Right cardiac atrium (tissue), 5 donors: ENCODE measurements at regions not wholly inside any gene's neighbourhood (a gene's known extent, or its start where the extent isn't known, plus 50 kb on each side); places are given as distances from the start of the nearest gene placed in this dataset.

Source experiments
- ATAC-seq, 2 donors: fragments of 200-7000 bp; cut with Tn5 transposase; one replicate each; pipeline versions ENCODE4 v1.8.0 to v1.9.1; 2020; ENCODE audit warnings: moderate library complexity in 2 of 2, mild to moderate bottlenecking in 1 of 2
- DNase-seq, 3 donors: peaks; one replicate each; pipeline ENCODE4 v3.0.0-alpha.2; 2020
- H3K27ac ChIP-seq: one replicate; pipeline ENCODE4 v1.5.1; 2013; ENCODE audit warnings: mild to moderate bottlenecking, low read length, control low read depth, moderate library complexity
- H3K27me3 ChIP-seq: one replicate; pipeline ENCODE4 v1.6.1; 2013; ENCODE audit not compliant: control insufficient read depth, insufficient read depth
- H3K4me1 ChIP-seq: one replicate; pipeline ENCODE4 v1.6.1; 2013; ENCODE audit warnings: low read length; ENCODE audit not compliant: control insufficient read depth, insufficient read depth
- H3K4me3 ChIP-seq: one replicate; pipeline ENCODE4 v1.5.1; 2013; ENCODE audit warnings: low read length, control low read depth
- H3K9me3 ChIP-seq: one replicate; pipeline ENCODE4 v1.6.1; 2013; ENCODE audit warnings: low read length; ENCODE audit not compliant: control insufficient read depth
- WGBS: extraction: QIAGEN DNeasy Blood & Tissue Kit; methylation state at CpG from one replicate; pipeline ENCODE4 v1.1.7; 2013; 5-methylcytosine and 5-hydroxymethylcytosine counted together
- intact Hi-C, 4 donors: fragments of 100-400 bp; cut with DNase I; formaldehyde crosslinking; loops; one replicate each; pipeline versions ENCODE4 v1.11.0 to v1.14.0; 2022 to 2023
- donor health status: healthy with polysubstance abuse.
- donor health status: DM: no; HTN: yes; CAD: no.
- donor health status: DM: no; HTN: no; CAD: no.
- donor health status: DM: no; HTN: yes; CAD: no; lungs with severe emphysema.
- donor health status: DM: yes; HTN: yes; CAD: no.

GRCh38 chrX:20354505-20354904 lies 87.8 kb upstream of the RPS6KA3 start:
- DNase-seq (no peak), ATAC-seq (no peak)
- Histone ChIP-seq H3K4me3 (no peak overlapping the region), H3K4me1 (no peaks in the 10 kb centered on the region), H3K27ac (no peak overlapping the region), H3K9me3 (no peaks in the 10 kb centered on the region), H3K27me3 (no peaks in the 10 kb centered on the region)
- WGBS = 96% methylated on average over 5 of the region's 5 CpGs
- intact Hi-C loops = no loop called here

GRCh38 chrX:20352935-20353336 lies 86.2 kb upstream of the RPS6KA3 start:
- DNase-seq (no peak), ATAC-seq (no peak)
- intact Hi-C loops = no loop called here
- H3K27me3 ChIP-seq = no peaks in the 10 kb centered on the region
- 94% methylated on average over 3 of the region's 3 CpGs for WGBS
- H3K4me1 ChIP-seq = no peaks in the 10 kb centered on the region
- no peak overlapping the region for H3K4me3 ChIP-seq
- no peaks in the 10 kb centered on the region for H3K9me3 ChIP-seq
- no peak overlapping the region for H3K27ac ChIP-seq

GRCh38 chrX:20352504-20352903 lies 85.8 kb upstream of the RPS6KA3 start:
- 86% methylated on average over 6 of the region's 6 CpGs for WGBS
- intact Hi-C loops = no loop called here

GRCh38 chrX:20350596-20350995 lies 83.9 kb upstream of the RPS6KA3 start:
- WGBS = 69% methylated on average over 3 of the region's 3 CpGs
- H3K4me1 ChIP-seq = no peaks in the 10 kb centered on the region
- no peaks in the 10 kb centered on the region for H3K27me3 ChIP-seq
- no peaks in the 10 kb centered on the region for H3K9me3 ChIP-seq
- intact Hi-C loops = no loop called here
- no peak for DNase-seq
- no peak overlapping the region for H3K4me3 ChIP-seq
- ATAC-seq = no peak
- no peak overlapping the region for H3K27ac ChIP-seq

More at GRCh38 chrX:20352504-20352903, 85.8 kb upstream of the RPS6KA3 start:
- H3K4me1 ChIP-seq = no peaks in the 10 kb centered on the region
- no peak overlapping the region for H3K27ac ChIP-seq
- DNase-seq (no peak), ATAC-seq (no peak)
- no peaks in the 10 kb centered on the region for H3K27me3 ChIP-seq
- H3K4me3 ChIP-seq = no peak overlapping the region
- H3K9me3 ChIP-seq = no peaks in the 10 kb centered on the region

- WGBS = 62% methylated on average over 4 of the region's 4 CpGs
Observed at GRCh38 chrX:20348139-20348538, 81.4 kb upstream of the RPS6KA3 start.

GRCh38 chrX:20347481-20347880 lies 80.8 kb upstream of the RPS6KA3 start:
- intact Hi-C loops = no loop called here
- no peak for DNase-seq

More at GRCh38 chrX:20348139-20348538, 81.4 kb upstream of the RPS6KA3 start:
- no peaks in the 10 kb centered on the region for H3K4me1 ChIP-seq
- intact Hi-C loops = no loop called here
- H3K27me3 ChIP-seq = no peaks in the 10 kb centered on the region
- no peaks in the 10 kb centered on the region for H3K9me3 ChIP-seq
- H3K27ac ChIP-seq = no peak overlapping the region
- DNase-seq (no peak), ATAC-seq (no peak)
- no peak overlapping the region for H3K4me3 ChIP-seq

GRCh38 chrX:20333672-20334071 lies 67.0 kb upstream of the RPS6KA3 start:
- Histone ChIP-seq H3K27me3 (no peaks in the 10 kb centered on the region), H3K4me3 (no peak overlapping the region), H3K27ac (no peak overlapping the region), H3K9me3 (no peaks in the 10 kb centered on the region), H3K4me1 (no peaks in the 10 kb centered on the region)
- 27% methylated on average over 1 of the region's 1 CpG for WGBS
- no peak for DNase-seq
- no peak for ATAC-seq
- intact Hi-C loops = no loop called here

More at GRCh38 chrX:20347481-20347880, 80.8 kb upstream of the RPS6KA3 start:
- 15% methylated on average over 5 of the region's 5 CpGs for WGBS
- no peaks in the 10 kb centered on the region for H3K27me3 ChIP-seq
- H3K27ac ChIP-seq = no peak overlapping the region
- H3K9me3 ChIP-seq = no peaks in the 10 kb centered on the region
- ATAC-seq = no peak
- no peaks in the 10 kb centered on the region for H3K4me1 ChIP-seq
- no peak overlapping the region for H3K4me3 ChIP-seq

GRCh38 chrX:20330545-20330944 lies 63.8 kb upstream of the RPS6KA3 start:
- H3K27ac ChIP-seq = no peak overlapping the region
- no peak overlapping the region for H3K4me3 ChIP-seq
- H3K27me3 ChIP-seq = no peaks in the 10 kb centered on the region
- H3K9me3 ChIP-seq = no peaks in the 10 kb centered on the region
- no peak for ATAC-seq
- intact Hi-C loops = no loop called here
- H3K4me1 ChIP-seq = no peaks in the 10 kb centered on the region
- WGBS = 78% methylated on average over 2 of the region's 2 CpGs
- no peak for DNase-seq

GRCh38 chrX:20329435-20329834 lies 62.7 kb upstream of the RPS6KA3 start:
- WGBS = 84% methylated on average over 3 of the region's 3 CpGs
- intact Hi-C loops = no loop called here

GRCh38 chrX:20325786-20326388 lies 59.2 kb upstream of the RPS6KA3 start:
- Histone ChIP-seq H3K27ac (no peak overlapping the region), H3K27me3 (no peaks in the 10 kb centered on the region), H3K4me3 (no peak overlapping the region), H3K4me1 (no peaks in the 10 kb centered on the region), H3K9me3 (no peaks in the 10 kb centered on the region)
- intact Hi-C loops = no loop called here
- WGBS = 77% methylated on average over 6 of the region's 6 CpGs
- DNase-seq (no peak), ATAC-seq (no peak)

More at GRCh38 chrX:20329435-20329834, 62.7 kb upstream of the RPS6KA3 start:
- no peak overlapping the region for H3K27ac ChIP-seq
- no peak for ATAC-seq
- H3K4me3 ChIP-seq = no peak overlapping the region
- no peaks in the 10 kb centered on the region for H3K27me3 ChIP-seq
- no peak for DNase-seq
- no peaks in the 10 kb centered on the region for H3K4me1 ChIP-seq
- no peaks in the 10 kb centered on the region for H3K9me3 ChIP-seq

GRCh38 chrX:20322887-20323286 lies 56.2 kb upstream of the RPS6KA3 start:
- no peak overlapping the region for H3K4me3 ChIP-seq
- DNase-seq (no peak), ATAC-seq (no peak)
- no peaks in the 10 kb centered on the region for H3K9me3 ChIP-seq
- WGBS = 82% methylated on average over 5 of the region's 5 CpGs
- intact Hi-C loops = no loop called here
- no peaks in the 10 kb centered on the region for H3K27me3 ChIP-seq
- H3K4me1 ChIP-seq = no peaks in the 10 kb centered on the region
- no peak overlapping the region for H3K27ac ChIP-seq
